GM19043 (cell line): ENCODE measurements at regions not wholly inside any gene's neighbourhood (a gene's known extent, or its start where the extent isn't known, plus 50 kb on each side); places are given as distances from the start of the nearest gene placed in this dataset.
A peak's percentile ranks its signal among the peaks of the same experiment; 100 is the strongest.

ENCODE experiments used
- ATAC-seq: cut with Tn5 transposase; IDR thresholded peaks from one replicate; pipeline ENCODE4 v1.9.1; 2021; ENCODE audit warnings: low read depth; ENCODE audit not compliant: unreplicated experiment

- ATAC-seq, result peak; percentile 33
Observed at GRCh38 chr17:81345228-81346089, 49.8 kb upstream of the BAHCC1 start.
